ENCODE measurements at regions not wholly inside any gene's neighbourhood (a gene's known extent, or its start where the extent isn't known, plus 50 kb on each side); places are given as distances from the start of the nearest gene placed in this dataset.

DNA sequence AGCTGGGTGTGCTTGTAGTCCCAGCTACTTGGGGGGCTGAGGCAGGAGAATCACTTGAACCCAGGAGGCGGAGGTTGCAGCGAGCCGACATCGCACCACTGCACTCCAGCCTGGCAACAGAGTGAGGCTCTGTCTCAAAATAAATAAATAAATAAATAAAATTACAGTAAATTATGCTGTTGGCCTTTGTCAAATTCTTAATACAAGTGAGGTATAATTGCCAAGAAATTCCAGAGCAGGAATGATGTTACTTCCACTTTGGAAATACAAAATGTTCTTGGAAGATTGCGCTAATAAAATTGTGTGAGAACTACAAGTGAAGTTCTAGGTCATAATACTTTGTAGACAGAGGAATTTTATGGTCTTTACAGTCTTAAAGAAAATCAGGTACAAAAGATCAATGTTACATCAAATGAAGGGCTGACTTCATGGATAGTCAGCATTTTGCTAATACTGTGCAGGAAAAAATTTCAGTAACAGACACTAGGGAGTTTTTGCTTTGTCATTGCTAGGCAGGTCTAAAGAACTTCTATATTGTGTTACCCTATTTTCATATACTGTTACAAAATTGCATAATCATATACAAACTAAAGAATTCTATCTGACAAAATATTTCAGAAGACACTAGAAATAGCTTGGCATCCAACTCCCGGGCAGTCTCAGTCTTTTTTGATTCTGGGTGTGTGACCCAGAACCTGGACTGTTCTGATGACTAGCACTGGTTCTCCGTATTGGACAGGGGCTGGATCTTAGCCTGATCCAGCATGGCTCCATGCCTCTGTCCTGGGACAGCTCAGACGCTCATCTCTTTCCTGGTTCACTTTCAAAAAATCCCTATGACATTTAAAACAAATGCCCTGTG is 76.0 kb upstream of the STK17B start:
- POLR2A ChIA-PET = no interaction called here
- in situ Hi-C loops (cut with MboI) = no loop called here
- no peak for FAIRE-seq
- TF ChIP-seq BRD4 (IDR thresholded peaks at IDR 0.05) = no peak
- peak; percentile 32; the same call in 1 of the 2 replicates for TF ChIP-seq MAFF (IDR thresholded peaks at IDR 0.05; ENCODE audit: low read length)
- TF ChIP-seq ZNF316 (IDR thresholded peaks at IDR 0.05) = peak; percentile 87
- TF ChIP-seq HDAC3 (IDR thresholded peaks at IDR 0.05; ENCODE audit: borderline replicate concordance, partially characterized antibody) = no peak
- TF ChIP-seq ZNF717 (CRISPR knock-in tag; IDR thresholded peaks at IDR 0.05) = no peak
- TF ChIP-seq GTF2E2 (tag; IDR thresholded peaks at IDR 0.05) = no peak
- TF ChIP-seq, protein P1, sequence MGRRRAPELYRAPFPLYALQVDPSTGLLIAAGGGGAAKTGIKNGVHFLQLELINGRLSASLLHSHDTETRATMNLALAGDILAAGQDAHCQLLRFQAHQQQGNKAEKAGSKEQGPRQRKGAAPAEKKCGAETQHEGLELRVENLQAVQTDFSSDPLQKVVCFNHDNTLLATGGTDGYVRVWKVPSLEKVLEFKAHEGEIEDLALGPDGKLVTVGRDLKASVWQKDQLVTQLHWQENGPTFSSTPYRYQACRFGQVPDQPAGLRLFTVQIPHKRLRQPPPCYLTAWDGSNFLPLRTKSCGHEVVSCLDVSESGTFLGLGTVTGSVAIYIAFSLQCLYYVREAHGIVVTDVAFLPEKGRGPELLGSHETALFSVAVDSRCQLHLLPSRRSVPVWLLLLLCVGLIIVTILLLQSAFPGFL (CRISPR knock-in tag; IDR thresholded peaks at IDR 0.05) = no peak
- TF ChIP-seq SNIP1 (IDR thresholded peaks at IDR 0.05; ENCODE audit: low read depth) = no peak
- TF ChIP-seq NBN (IDR thresholded peaks at IDR 0.05; ENCODE audit: low read depth) = no peak
- TF ChIP-seq FOSL1 (tag; conservative IDR thresholded peaks at IDR 0.05) = no peak
- TF ChIP-seq MAFG (tag; conservative IDR thresholded peaks at IDR 0.05) = peak; percentile 75
- no peak for TF ChIP-seq ELF4 (CRISPR knock-in tag; IDR thresholded peaks at IDR 0.05)
- TF ChIP-seq, protein P2, sequence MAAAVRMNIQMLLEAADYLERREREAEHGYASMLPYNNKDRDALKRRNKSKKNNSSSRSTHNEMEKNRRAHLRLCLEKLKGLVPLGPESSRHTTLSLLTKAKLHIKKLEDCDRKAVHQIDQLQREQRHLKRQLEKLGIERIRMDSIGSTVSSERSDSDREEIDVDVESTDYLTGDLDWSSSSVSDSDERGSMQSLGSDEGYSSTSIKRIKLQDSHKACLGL (CRISPR knock-in tag; IDR thresholded peaks at IDR 0.05; ENCODE audit: borderline replicate concordance, poor library complexity, severe bottlenecking) = no peak
- TF ChIP-seq ZNF785 (CRISPR knock-in tag; IDR thresholded peaks at IDR 0.05) = no peak
- no peak for TF ChIP-seq ATF7 (IDR thresholded peaks at IDR 0.05)
- TF ChIP-seq BRD9 (IDR thresholded peaks at IDR 0.05; ENCODE audit: low read depth, partially characterized antibody) = no peak
- TF ChIP-seq, protein P3, sequence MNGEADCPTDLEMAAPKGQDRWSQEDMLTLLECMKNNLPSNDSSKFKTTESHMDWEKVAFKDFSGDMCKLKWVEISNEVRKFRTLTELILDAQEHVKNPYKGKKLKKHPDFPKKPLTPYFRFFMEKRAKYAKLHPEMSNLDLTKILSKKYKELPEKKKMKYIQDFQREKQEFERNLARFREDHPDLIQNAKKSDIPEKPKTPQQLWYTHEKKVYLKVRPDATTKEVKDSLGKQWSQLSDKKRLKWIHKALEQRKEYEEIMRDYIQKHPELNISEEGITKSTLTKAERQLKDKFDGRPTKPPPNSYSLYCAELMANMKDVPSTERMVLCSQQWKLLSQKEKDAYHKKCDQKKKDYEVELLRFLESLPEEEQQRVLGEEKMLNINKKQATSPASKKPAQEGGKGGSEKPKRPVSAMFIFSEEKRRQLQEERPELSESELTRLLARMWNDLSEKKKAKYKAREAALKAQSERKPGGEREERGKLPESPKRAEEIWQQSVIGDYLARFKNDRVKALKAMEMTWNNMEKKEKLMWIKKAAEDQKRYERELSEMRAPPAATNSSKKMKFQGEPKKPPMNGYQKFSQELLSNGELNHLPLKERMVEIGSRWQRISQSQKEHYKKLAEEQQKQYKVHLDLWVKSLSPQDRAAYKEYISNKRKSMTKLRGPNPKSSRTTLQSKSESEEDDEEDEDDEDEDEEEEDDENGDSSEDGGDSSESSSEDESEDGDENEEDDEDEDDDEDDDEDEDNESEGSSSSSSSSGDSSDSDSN (IDR thresholded peaks at IDR 0.05; ENCODE audit: borderline replicate concordance in 1 of 2, low read depth in 2 of 2, low read length in 2 of 2) = no peak
- no peak for TF ChIP-seq ELF1 (tag; IDR thresholded peaks at IDR 0.05)
- TF ChIP-seq C11orf30 (IDR thresholded peaks at IDR 0.05; ENCODE audit: low read depth) = peak; percentile 75
- no peak for TF ChIP-seq SMAD4 (CRISPR knock-in tag; conservative IDR thresholded peaks at IDR 0.05)
- no peak for TF ChIP-seq HLTF (IDR thresholded peaks at IDR 0.05)

More for the DNA sequence above, 76.0 kb upstream of the STK17B start:
- CTCF ChIA-PET (ENCODE audit: low intra/inter-chr PET ratio) = interaction anchor here (0.5 kb wide), 1 partner anchor 51 kb away, joined by 3 read pairs; no protein-coding TSS in a partner anchor
- H3K9me1 ChIP-seq (ENCODE audit: control insufficient read depth, insufficient read depth, low read length) = no peaks in the 10 kb centered on the region
- peaks cover 0 to 8% of the 10 kb centered on the region in 2 experiments; a peak in 2 of 5 replicates for H3K4me1 ChIP-seq (replicated peaks in 1 of 2; ENCODE audit: control insufficient read depth in 2 of 2, insufficient read depth in 2 of 2, low read length in 2 of 2)
- ATAC-seq (0 out of 3 replicates have a peak, but pooled peaks have one; percentile 31), DNase-seq (ENCODE audit: extremely low read depth in 1 of 4, low spot score in 3 of 4) (no peak)
- no peaks in the 10 kb centered on the region for H3K79me2 ChIP-seq (ENCODE audit: control insufficient read depth, insufficient read depth, low read length)
- intact Hi-C loops (cut with micrococcal nuclease) = no loop called here
- 78% methylated on average over 8 of the region's 8 CpGs for WGBS (ENCODE audit: insufficient coverage, low coverage, missing lambda C conversion rate)
- H3K36me3 ChIP-seq (ENCODE audit: control insufficient read depth, insufficient read depth, low read length) = no peaks in the 10 kb centered on the region
- H3K27ac ChIP-seq (ENCODE audit: extremely low read depth, low read depth, low read length) = no peak overlapping the region
- no peak overlapping the region for H3K4me3 ChIP-seq
- no TSS peak for BruUV-seq (replicated peaks)
- no peaks in the 10 kb centered on the region for H3K9me3 ChIP-seq (replicated peaks; ENCODE audit: control insufficient read depth, insufficient read depth, low read depth, low read length)
- H3K4me2 ChIP-seq (ENCODE audit: insufficient read depth, low read length) = no peak overlapping the region
- H2AFZ ChIP-seq (ENCODE audit: low read depth, low read length) = peak overlapping the region; percentile 66; the same call in 1 of the 2 replicates
- H3K9ac ChIP-seq (ENCODE audit: insufficient read depth in 1 of 2, low read depth in 2 of 2, low read length in 2 of 2) = no peak overlapping the region; a peak in 1 of 4 replicates
- no peaks in the 10 kb centered on the region for H3K27me3 ChIP-seq (ENCODE audit: control insufficient read depth in 2 of 2, insufficient read depth in 2 of 2, low read length in 2 of 2)
- no peaks in the 10 kb centered on the region for H4K20me1 ChIP-seq (replicated peaks; ENCODE audit: control insufficient read depth, insufficient read depth, low read length)
